Neuronal stem cell (in vitro differentiated cells): ENCODE measurements at regions not wholly inside any gene's neighbourhood (a gene's known extent, or its start where the extent isn't known, plus 50 kb on each side); places are given as distances from the start of the nearest gene placed in this dataset.
A peak's percentile ranks its signal among the peaks of the same experiment; 100 is the strongest.

Source experiments
- DNase-seq: peaks from one replicate; pipeline ENCODE4 v3.0.0-alpha.2; 2013; ENCODE audit warnings: low spot score
- H2AFZ ChIP-seq: one replicate; pipeline ENCODE4 v1.6.1; 2013; ENCODE audit warnings: mild to moderate bottlenecking, low read length, inconsistent platforms
- H2AK5ac ChIP-seq: 2 replicates; pipeline ENCODE4 v1.6.1; 2013; ENCODE audit warnings: low read depth, mild to moderate bottlenecking, inconsistent platforms, low read length, moderate library complexity, mixed read lengths
- H2BK120ac ChIP-seq: 2 replicates; pipeline ENCODE4 v1.6.1; 2013; ENCODE audit warnings: low read depth, mild to moderate bottlenecking, inconsistent platforms, low read length, moderate library complexity, mixed read lengths
- H2BK12ac ChIP-seq: one replicate; pipeline ENCODE4 v1.6.1; 2013; ENCODE audit warnings: low read length, inconsistent platforms
- H2BK15ac ChIP-seq: 2 replicates; pipeline ENCODE4 v1.6.1; 2013; ENCODE audit warnings: mild to moderate bottlenecking, low read length, inconsistent platforms, mixed read lengths
- H2BK5ac ChIP-seq: one replicate; pipeline ENCODE4 v1.6.1; 2013; ENCODE audit warnings: inconsistent platforms, mild to moderate bottlenecking, low read length, moderate library complexity
- H3K14ac ChIP-seq: one replicate; pipeline ENCODE4 v1.6.1; 2013; ENCODE audit warnings: low read length, inconsistent platforms
- H3K18ac ChIP-seq: 2 replicates; pipeline ENCODE4 v1.6.1; 2013; ENCODE audit warnings: low read length, inconsistent platforms
- H3K23ac ChIP-seq: 2 replicates; pipeline ENCODE4 v1.6.1; 2013; ENCODE audit warnings: low read depth, mild to moderate bottlenecking, mixed read lengths, low read length, inconsistent platforms; ENCODE audit not compliant: poor library complexity
- H3K27ac ChIP-seq: replicated peaks from 3 replicates; pipeline ENCODE4 v1.5.1; 2013; ENCODE audit warnings: low read length, inconsistent platforms
- H3K27me3 ChIP-seq, 3 experiments: 2 replicates each; pipeline ENCODE4 v1.6.1; 2013; ENCODE audit warnings: low read length in 3 of 3, mild to moderate bottlenecking in 2 of 3, inconsistent platforms in 1 of 3, low read depth in 1 of 3, mixed read lengths in 1 of 3, moderate library complexity in 1 of 3; ENCODE audit not compliant: control insufficient read depth in 3 of 3, insufficient read depth in 3 of 3
- H3K36me3 ChIP-seq, 2 donors: replicated peaks in 1 of 2; 2 replicates each; pipeline ENCODE4 v1.6.1; 2013; ENCODE audit warnings: low read length in 2 of 2; ENCODE audit not compliant: control insufficient read depth in 2 of 2, insufficient read depth in 2 of 2
- H3K4ac ChIP-seq: 2 replicates; pipeline ENCODE4 v1.6.1; 2013; ENCODE audit warnings: inconsistent platforms, mild to moderate bottlenecking, low read length, moderate library complexity
- H3K4me1 ChIP-seq, 2 donors: 1 replicate in 1 of 2; 2 replicates in 1 of 2; pipeline ENCODE4 v1.6.1; 2013; ENCODE audit warnings: low read length in 2 of 2, low read depth in 1 of 2; ENCODE audit not compliant: control insufficient read depth in 2 of 2, insufficient read depth in 1 of 2
- H3K4me2 ChIP-seq: one replicate; pipeline ENCODE4 v1.6.1; 2013; ENCODE audit warnings: mild to moderate bottlenecking, low read length, inconsistent platforms; ENCODE audit not compliant: insufficient read depth, poor library complexity, severe bottlenecking
- H3K4me3 ChIP-seq, 2 donors: 2 replicates each; pipeline ENCODE4 v1.5.1; 2013; ENCODE audit warnings: low read length in 2 of 2, mild to moderate bottlenecking in 2 of 2, inconsistent platforms in 1 of 2, moderate library complexity in 1 of 2
- H3K79me1 ChIP-seq: one replicate; pipeline ENCODE4 v1.6.1; 2013; ENCODE audit warnings: low read depth, mild to moderate bottlenecking, inconsistent platforms, low read length, moderate library complexity
- H3K9ac ChIP-seq: one replicate; pipeline ENCODE4 v1.6.1; 2013; ENCODE audit warnings: mild to moderate bottlenecking, low read depth, low read length, inconsistent platforms; ENCODE audit not compliant: poor library complexity
- H3K9me3 ChIP-seq, 2 donors: replicated peaks in 1 of 2; 2 replicates each; pipeline versions ENCODE3 to v1.6.1; 2013; ENCODE audit warnings: low read length in 2 of 2, mild to moderate bottlenecking in 2 of 2, inconsistent platforms in 1 of 2, low read depth in 1 of 2, mixed read lengths in 1 of 2, moderate library complexity in 1 of 2; ENCODE audit not compliant: control insufficient read depth in 2 of 2, insufficient read depth in 1 of 2
- H4K8ac ChIP-seq: one replicate; pipeline ENCODE4 v1.6.1; 2013; ENCODE audit warnings: low read depth, mild to moderate bottlenecking, inconsistent platforms, low read length, moderate library complexity
- H4K91ac ChIP-seq: one replicate; pipeline ENCODE4 v1.6.1; 2013; ENCODE audit warnings: low read length, low read depth, mild to moderate bottlenecking, inconsistent platforms; ENCODE audit not compliant: poor library complexity
- WGBS, 2 donors: extraction: QIAGEN DNeasy Blood & Tissue Kit; methylation state at CpG; one replicate each; pipeline ENCODE4 v1.1.7; 2013; ENCODE audit warnings: missing lambda C conversion rate in 2 of 2, mixed read lengths in 1 of 2; ENCODE audit not compliant: insufficient read length in 2 of 2, insufficient replicate concordance in 1 of 2; ENCODE audit errors: extremely low coverage in 2 of 2; 5-methylcytosine and 5-hydroxymethylcytosine counted together

GRCh38 chr12:41663598-41664265 is 475.6 kb downstream of the PDZRN4 start:
- no peaks in the 10 kb centered on the region for H3K9me3 ChIP-seq
- no peaks in the 10 kb centered on the region for H3K27me3 ChIP-seq
- no peak overlapping the region for H3K4me2 ChIP-seq
- no peak overlapping the region for H2BK15ac ChIP-seq
- peak; percentile 15 for DNase-seq
- H3K14ac ChIP-seq = no peak overlapping the region
- H2AK5ac ChIP-seq = no peak overlapping the region
- H3K18ac ChIP-seq = no peak overlapping the region
- no peak overlapping the region for H4K91ac ChIP-seq
- H2AFZ ChIP-seq = peak overlapping the region; percentile 60
- no peaks in the 10 kb centered on the region for H3K36me3 ChIP-seq
- no peak overlapping the region for H3K27ac ChIP-seq
- H3K4ac ChIP-seq = no peak overlapping the region
- H2BK120ac ChIP-seq = no peak overlapping the region
- H3K9ac ChIP-seq = no peak overlapping the region
- no peaks in the 10 kb centered on the region for H3K4me1 ChIP-seq
- no peak overlapping the region for H2BK5ac ChIP-seq
- H3K4me3 ChIP-seq = no peak overlapping the region
- no peaks in the 10 kb centered on the region for H3K79me1 ChIP-seq
- H2BK12ac ChIP-seq = no peak overlapping the region
- no peak overlapping the region for H4K8ac ChIP-seq
- no CpG with 5 or more reads among the region's 4 CpGs for WGBS, 2 donors
- H3K23ac ChIP-seq = no peak overlapping the region

GRCh38 chr12:41661141-41661765 is 473.1 kb downstream of the PDZRN4 start:
- H3K27me3 ChIP-seq = no peaks in the 10 kb centered on the region
- no peak overlapping the region for H3K27ac ChIP-seq
- H4K8ac ChIP-seq = no peak overlapping the region
- no peak overlapping the region for H3K4me3 ChIP-seq
- H2BK5ac ChIP-seq = no peak overlapping the region
- no peak overlapping the region for H3K18ac ChIP-seq
- no peak for DNase-seq
- H3K4me2 ChIP-seq = no peak overlapping the region
- H3K14ac ChIP-seq = no peak overlapping the region
- H3K79me1 ChIP-seq = no peaks in the 10 kb centered on the region
- no peak overlapping the region for H2BK15ac ChIP-seq
- no peak overlapping the region for H2AK5ac ChIP-seq
- H3K4me1 ChIP-seq = no peaks in the 10 kb centered on the region
- no peak overlapping the region for H3K4ac ChIP-seq
- no peak overlapping the region for H3K9ac ChIP-seq
- H2BK120ac ChIP-seq = no peak overlapping the region
- no peak overlapping the region for H2BK12ac ChIP-seq
- no peak overlapping the region for H4K91ac ChIP-seq
- peak overlapping the region; percentile 7 for H2AFZ ChIP-seq
- no peaks in the 10 kb centered on the region for H3K9me3 ChIP-seq
- no CpG with 5 or more reads among the region's 4 CpGs for WGBS, 2 donors
- H3K36me3 ChIP-seq = no peaks in the 10 kb centered on the region
- no peak overlapping the region for H3K23ac ChIP-seq

- H3K79me1 ChIP-seq = no peaks in the 10 kb centered on the region
- no peak overlapping the region for H3K14ac ChIP-seq
- H3K4me1 ChIP-seq = no peaks in the 10 kb centered on the region
- no peak overlapping the region for H4K91ac ChIP-seq
- no peaks in the 10 kb centered on the region for H3K9me3 ChIP-seq
- H2BK120ac ChIP-seq = no peak overlapping the region
- H3K4me3 ChIP-seq = no peak overlapping the region
- no peak overlapping the region for H2AFZ ChIP-seq
- no peak overlapping the region for H2BK12ac ChIP-seq
- no CpG with 5 or more reads among the region's 1 CpG for whole genome bisulfite sequencing, 2 donors
- no peaks in the 10 kb centered on the region for H3K27me3 ChIP-seq
- no peak overlapping the region for H3K9ac ChIP-seq
- H3K27ac ChIP-seq = no peak overlapping the region
- no peak overlapping the region for H2AK5ac ChIP-seq
- no peak overlapping the region for H3K23ac ChIP-seq
- DNase-seq = no peak
- no peak overlapping the region for H3K4ac ChIP-seq
- no peak overlapping the region for H3K18ac ChIP-seq
- no peak overlapping the region for H3K4me2 ChIP-seq
- H3K36me3 ChIP-seq = no peaks in the 10 kb centered on the region
- no peak overlapping the region for H2BK5ac ChIP-seq
- no peak overlapping the region for H2BK15ac ChIP-seq
- no peak overlapping the region for H4K8ac ChIP-seq
Measured at GRCh38 chr12:41656454-41656853, 468.3 kb downstream of the PDZRN4 start.

- H3K4ac ChIP-seq = no peak overlapping the region
- H3K79me1 ChIP-seq = no peaks in the 10 kb centered on the region
- H3K9me3 ChIP-seq = no peaks in the 10 kb centered on the region
- H3K18ac ChIP-seq = no peak overlapping the region
- H2BK15ac ChIP-seq = no peak overlapping the region
- no peak overlapping the region for H2BK5ac ChIP-seq
- H2AFZ ChIP-seq = no peak overlapping the region
- no peak overlapping the region for H2BK120ac ChIP-seq
- no peak overlapping the region for H2AK5ac ChIP-seq
- H3K23ac ChIP-seq = no peak overlapping the region
- H4K8ac ChIP-seq = no peak overlapping the region
- H3K27ac ChIP-seq = no peak overlapping the region
- no peak overlapping the region for H3K9ac ChIP-seq
- H3K4me3 ChIP-seq = no peak overlapping the region
- no peak overlapping the region for H3K4me2 ChIP-seq
- H3K36me3 ChIP-seq = no peaks in the 10 kb centered on the region
- WGBS, 2 donors = no CpG with 5 or more reads among the region's 7 CpGs
- H2BK12ac ChIP-seq = no peak overlapping the region
- H3K4me1 ChIP-seq = no peaks in the 10 kb centered on the region
- no peaks in the 10 kb centered on the region for H3K27me3 ChIP-seq
- H4K91ac ChIP-seq = no peak overlapping the region
- H3K14ac ChIP-seq = no peak overlapping the region
- no peak for DNase-seq
Measured at GRCh38 chr12:41653386-41654326, 465.5 kb downstream of the PDZRN4 start.
